ENCODE measurements at regions not wholly inside any gene's neighbourhood (a gene's known extent, or its start where the extent isn't known, plus 50 kb on each side); places are given as distances from the start of the nearest gene placed in this dataset.

- TF ChIP-seq, protein P1, sequence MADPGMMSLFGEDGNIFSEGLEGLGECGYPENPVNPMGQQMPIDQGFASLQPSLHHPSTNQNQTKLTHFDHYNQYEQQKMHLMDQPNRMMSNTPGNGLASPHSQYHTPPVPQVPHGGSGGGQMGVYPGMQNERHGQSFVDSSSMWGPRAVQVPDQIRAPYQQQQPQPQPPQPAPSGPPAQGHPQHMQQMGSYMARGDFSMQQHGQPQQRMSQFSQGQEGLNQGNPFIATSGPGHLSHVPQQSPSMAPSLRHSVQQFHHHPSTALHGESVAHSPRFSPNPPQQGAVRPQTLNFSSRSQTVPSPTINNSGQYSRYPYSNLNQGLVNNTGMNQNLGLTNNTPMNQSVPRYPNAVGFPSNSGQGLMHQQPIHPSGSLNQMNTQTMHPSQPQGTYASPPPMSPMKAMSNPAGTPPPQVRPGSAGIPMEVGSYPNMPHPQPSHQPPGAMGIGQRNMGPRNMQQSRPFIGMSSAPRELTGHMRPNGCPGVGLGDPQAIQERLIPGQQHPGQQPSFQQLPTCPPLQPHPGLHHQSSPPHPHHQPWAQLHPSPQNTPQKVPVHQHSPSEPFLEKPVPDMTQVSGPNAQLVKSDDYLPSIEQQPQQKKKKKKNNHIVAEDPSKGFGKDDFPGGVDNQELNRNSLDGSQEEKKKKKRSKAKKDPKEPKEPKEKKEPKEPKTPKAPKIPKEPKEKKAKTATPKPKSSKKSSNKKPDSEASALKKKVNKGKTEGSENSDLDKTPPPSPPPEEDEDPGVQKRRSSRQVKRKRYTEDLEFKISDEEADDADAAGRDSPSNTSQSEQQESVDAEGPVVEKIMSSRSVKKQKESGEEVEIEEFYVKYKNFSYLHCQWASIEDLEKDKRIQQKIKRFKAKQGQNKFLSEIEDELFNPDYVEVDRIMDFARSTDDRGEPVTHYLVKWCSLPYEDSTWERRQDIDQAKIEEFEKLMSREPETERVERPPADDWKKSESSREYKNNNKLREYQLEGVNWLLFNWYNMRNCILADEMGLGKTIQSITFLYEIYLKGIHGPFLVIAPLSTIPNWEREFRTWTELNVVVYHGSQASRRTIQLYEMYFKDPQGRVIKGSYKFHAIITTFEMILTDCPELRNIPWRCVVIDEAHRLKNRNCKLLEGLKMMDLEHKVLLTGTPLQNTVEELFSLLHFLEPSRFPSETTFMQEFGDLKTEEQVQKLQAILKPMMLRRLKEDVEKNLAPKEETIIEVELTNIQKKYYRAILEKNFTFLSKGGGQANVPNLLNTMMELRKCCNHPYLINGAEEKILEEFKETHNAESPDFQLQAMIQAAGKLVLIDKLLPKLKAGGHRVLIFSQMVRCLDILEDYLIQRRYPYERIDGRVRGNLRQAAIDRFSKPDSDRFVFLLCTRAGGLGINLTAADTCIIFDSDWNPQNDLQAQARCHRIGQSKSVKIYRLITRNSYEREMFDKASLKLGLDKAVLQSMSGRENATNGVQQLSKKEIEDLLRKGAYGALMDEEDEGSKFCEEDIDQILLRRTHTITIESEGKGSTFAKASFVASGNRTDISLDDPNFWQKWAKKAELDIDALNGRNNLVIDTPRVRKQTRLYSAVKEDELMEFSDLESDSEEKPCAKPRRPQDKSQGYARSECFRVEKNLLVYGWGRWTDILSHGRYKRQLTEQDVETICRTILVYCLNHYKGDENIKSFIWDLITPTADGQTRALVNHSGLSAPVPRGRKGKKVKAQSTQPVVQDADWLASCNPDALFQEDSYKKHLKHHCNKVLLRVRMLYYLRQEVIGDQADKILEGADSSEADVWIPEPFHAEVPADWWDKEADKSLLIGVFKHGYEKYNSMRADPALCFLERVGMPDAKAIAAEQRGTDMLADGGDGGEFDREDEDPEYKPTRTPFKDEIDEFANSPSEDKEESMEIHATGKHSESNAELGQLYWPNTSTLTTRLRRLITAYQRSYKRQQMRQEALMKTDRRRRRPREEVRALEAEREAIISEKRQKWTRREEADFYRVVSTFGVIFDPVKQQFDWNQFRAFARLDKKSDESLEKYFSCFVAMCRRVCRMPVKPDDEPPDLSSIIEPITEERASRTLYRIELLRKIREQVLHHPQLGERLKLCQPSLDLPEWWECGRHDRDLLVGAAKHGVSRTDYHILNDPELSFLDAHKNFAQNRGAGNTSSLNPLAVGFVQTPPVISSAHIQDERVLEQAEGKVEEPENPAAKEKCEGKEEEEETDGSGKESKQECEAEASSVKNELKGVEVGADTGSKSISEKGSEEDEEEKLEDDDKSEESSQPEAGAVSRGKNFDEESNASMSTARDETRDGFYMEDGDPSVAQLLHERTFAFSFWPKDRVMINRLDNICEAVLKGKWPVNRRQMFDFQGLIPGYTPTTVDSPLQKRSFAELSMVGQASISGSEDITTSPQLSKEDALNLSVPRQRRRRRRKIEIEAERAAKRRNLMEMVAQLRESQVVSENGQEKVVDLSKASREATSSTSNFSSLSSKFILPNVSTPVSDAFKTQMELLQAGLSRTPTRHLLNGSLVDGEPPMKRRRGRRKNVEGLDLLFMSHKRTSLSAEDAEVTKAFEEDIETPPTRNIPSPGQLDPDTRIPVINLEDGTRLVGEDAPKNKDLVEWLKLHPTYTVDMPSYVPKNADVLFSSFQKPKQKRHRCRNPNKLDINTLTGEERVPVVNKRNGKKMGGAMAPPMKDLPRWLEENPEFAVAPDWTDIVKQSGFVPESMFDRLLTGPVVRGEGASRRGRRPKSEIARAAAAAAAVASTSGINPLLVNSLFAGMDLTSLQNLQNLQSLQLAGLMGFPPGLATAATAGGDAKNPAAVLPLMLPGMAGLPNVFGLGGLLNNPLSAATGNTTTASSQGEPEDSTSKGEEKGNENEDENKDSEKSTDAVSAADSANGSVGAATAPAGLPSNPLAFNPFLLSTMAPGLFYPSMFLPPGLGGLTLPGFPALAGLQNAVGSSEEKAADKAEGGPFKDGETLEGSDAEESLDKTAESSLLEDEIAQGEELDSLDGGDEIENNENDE (IDR thresholded peaks at IDR 0.05; ENCODE audit: low read depth, low read length): no peak
- TF ChIP-seq ZFP30 (CRISPR knock-in tag; IDR thresholded peaks at IDR 0.05; ENCODE audit: borderline replicate concordance) (no peak), ZNF224 (CRISPR knock-in tag; IDR thresholded peaks at IDR 0.05) (no peak), ATF2 (CRISPR knock-in tag; IDR thresholded peaks at IDR 0.05) (no peak), MAFK (IDR thresholded peaks at IDR 0.05; ENCODE audit: low read length) (no peak), CHD4 (IDR thresholded peaks at IDR 0.05; ENCODE audit: insufficient read depth, insufficient replicate concordance, low read depth, low read length, poor library complexity, severe bottlenecking) (no peak), ZNF830 (CRISPR knock-in tag; IDR thresholded peaks at IDR 0.05) (no peak), ZNF644 (tag; IDR thresholded peaks at IDR 0.05; ENCODE audit: low read depth) (no peak), NR2C2 (CRISPR knock-in tag; IDR thresholded peaks at IDR 0.05) (no peak), NR2C2 (tag; IDR thresholded peaks at IDR 0.05) (no peak), ZBTB8A (IDR thresholded peaks at IDR 0.05; ENCODE audit: partially characterized antibody) (no peak), RNF2 (IDR thresholded peaks at IDR 0.05) (no peak)
These were observed 348.2 kb downstream of the KCTD8 start (continued) for GRCh38 chr4:44100456-44100855.
